CD8-positive, alpha-beta memory T cell (primary cell): ENCODE measurements at regions not wholly inside any gene's neighbourhood (a gene's known extent, or its start where the extent isn't known, plus 50 kb on each side); places are given as distances from the start of the nearest gene placed in this dataset.
A peak's percentile ranks its signal among the peaks of the same experiment; 100 is the strongest.
"Not testable (repeated sequence)": the region's sequence is repeated elsewhere in the genome, so short reads cannot be mapped to it uniquely, and the experiment has no call there.

Source experiments
- CTCF ChIA-PET: fragments of 350-600 bp; sonication (Branson Sonifier 250); formaldehyde crosslinking; loops from one replicate; lab custom pipeline; 2021; ENCODE audit warnings: antibody characterized with exemption; lab: Charles Lee
- POLR2A ChIA-PET: fragments of 350-600 bp; sonication (Branson Sonifier 250); formaldehyde crosslinking; loops from one replicate; lab custom pipeline; 2021; ENCODE audit warnings: antibody characterized with exemption; lab: Charles Lee
- DNase-seq, 5 donors: peaks; one replicate each; pipeline versions ENCODE4 v3.0.0 to v3.0.0-alpha.2; 2020 to 2022; ENCODE audit warnings: mixed read lengths in 1 of 5
- H3K27ac ChIP-seq: one replicate; pipeline ENCODE4 v1.7.0; 2013; ENCODE audit warnings: low read depth, mild to moderate bottlenecking, low read length, moderate library complexity
- H3K27me3 ChIP-seq: 2 replicates; pipeline ENCODE4 v1.7.0; 2013; ENCODE audit warnings: low read length, mild to moderate bottlenecking; ENCODE audit not compliant: insufficient read depth, poor library complexity, severe bottlenecking
- H3K36me3 ChIP-seq: 2 replicates; pipeline ENCODE4 v1.7.0; 2013; ENCODE audit warnings: mild to moderate bottlenecking, low read length, moderate library complexity; ENCODE audit not compliant: insufficient read depth
- H3K4me1 ChIP-seq: 2 replicates; pipeline ENCODE4 v1.7.0; 2013; ENCODE audit warnings: mild to moderate bottlenecking, low read length, moderate library complexity; ENCODE audit not compliant: insufficient read depth
- H3K4me3 ChIP-seq: 2 replicates; pipeline ENCODE4 v1.7.0; 2013; ENCODE audit warnings: mild to moderate bottlenecking, low read length
- H3K9me3 ChIP-seq: 2 replicates; pipeline ENCODE4 v1.7.0; 2013; ENCODE audit warnings: mild to moderate bottlenecking, low read length
- H3K27ac Mint-ChIP-seq, 8 donors: one replicate each; pipeline ENCODE4 v1.8.0; 2020 to 2021; ENCODE audit warnings: mixed read lengths in 8 of 8, mild to moderate bottlenecking in 6 of 8, inconsistent platforms in 3 of 8, moderate library complexity in 3 of 8
- H3K27me3 Mint-ChIP-seq, 2 donors: one replicate each; pipeline ENCODE4 v1.8.0; 2020 to 2021; ENCODE audit warnings: mixed read lengths in 2 of 2, mild to moderate bottlenecking in 1 of 2, moderate library complexity in 1 of 2
- H3K36me3 Mint-ChIP-seq, 3 donors: one replicate each; pipeline ENCODE4 v1.8.0; 2020 to 2021; ENCODE audit warnings: mixed read lengths in 3 of 3, inconsistent platforms in 1 of 3, mild to moderate bottlenecking in 1 of 3
- H3K4me1 Mint-ChIP-seq, 3 donors: one replicate each; pipeline ENCODE4 v1.8.0; 2020 to 2021; ENCODE audit warnings: mixed read lengths in 3 of 3, inconsistent platforms in 1 of 3, mild to moderate bottlenecking in 1 of 3
- H3K4me3 Mint-ChIP-seq, 7 donors: one replicate each; pipeline ENCODE4 v1.8.0; 2020 to 2021; ENCODE audit warnings: mixed read lengths in 7 of 7, mild to moderate bottlenecking in 6 of 7, moderate library complexity in 4 of 7, inconsistent platforms in 2 of 7
- H3K9me3 Mint-ChIP-seq, 5 donors: one replicate each; pipeline ENCODE4 v1.8.0; 2020 to 2022; ENCODE audit warnings: mixed read lengths in 5 of 5, mild to moderate bottlenecking in 3 of 5, moderate library complexity in 2 of 5, inconsistent platforms in 1 of 5

DNA sequence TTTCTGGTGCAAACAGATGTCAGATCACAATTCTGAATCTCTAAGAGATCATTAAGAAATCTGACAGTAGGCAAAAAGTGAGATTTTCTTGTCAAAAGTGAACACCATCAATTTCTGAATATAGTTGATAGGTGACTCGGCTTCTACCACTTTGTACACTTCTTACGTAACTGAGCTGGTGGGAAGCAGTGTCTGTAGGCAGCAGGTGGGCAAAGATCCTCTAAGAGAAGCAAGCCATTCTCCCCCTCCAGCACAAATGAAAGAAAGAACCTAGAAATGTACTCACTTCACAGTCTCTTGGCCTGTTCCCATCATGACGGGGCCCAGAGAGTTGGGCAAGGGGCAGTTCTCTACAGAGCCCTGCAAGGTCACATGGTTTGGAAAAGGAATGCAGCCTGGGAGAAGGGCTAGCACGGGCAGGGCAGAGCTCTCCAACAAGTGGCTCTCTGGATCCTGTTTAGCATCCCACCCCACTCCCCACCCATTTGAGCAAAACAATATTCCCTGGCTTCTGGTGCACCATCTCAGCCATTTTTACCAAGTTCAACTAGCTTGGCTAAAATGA is 412.6 kb downstream of the LTN1 start:
- Mint-ChIP-seq H3K4me1 (peaks cover 0 to 4% (median 1%) of the 10 kb centered on the region in 3 donors), H3K9me3 (peaks cover 0 to 12% (median 2%) of the 10 kb centered on the region in 5 donors), H3K36me3 (peaks cover 28 to 31% (median 29%) of the 10 kb centered on the region in 3 donors), H3K4me3 (no peak overlapping the region), H3K27ac (no peak overlapping the region), H3K27me3 (no peaks in the 10 kb centered on the region)
- Histone ChIP-seq H3K36me3 (no peaks in the 10 kb centered on the region), H3K27ac (no peak overlapping the region), H3K27me3 (no peaks in the 10 kb centered on the region), H3K4me3 (no peak overlapping the region), H3K9me3 (no peaks in the 10 kb centered on the region), H3K4me1 (no peaks in the 10 kb centered on the region)
- CTCF ChIA-PET: no interaction called here
- no peak for DNase-seq
- POLR2A ChIA-PET: no interaction called here

GRCh38 chr21:28568692-28569091 is 424.0 kb downstream of the LTN1 start:
- no peaks in the 10 kb centered on the region for H3K36me3 ChIP-seq

DNA sequence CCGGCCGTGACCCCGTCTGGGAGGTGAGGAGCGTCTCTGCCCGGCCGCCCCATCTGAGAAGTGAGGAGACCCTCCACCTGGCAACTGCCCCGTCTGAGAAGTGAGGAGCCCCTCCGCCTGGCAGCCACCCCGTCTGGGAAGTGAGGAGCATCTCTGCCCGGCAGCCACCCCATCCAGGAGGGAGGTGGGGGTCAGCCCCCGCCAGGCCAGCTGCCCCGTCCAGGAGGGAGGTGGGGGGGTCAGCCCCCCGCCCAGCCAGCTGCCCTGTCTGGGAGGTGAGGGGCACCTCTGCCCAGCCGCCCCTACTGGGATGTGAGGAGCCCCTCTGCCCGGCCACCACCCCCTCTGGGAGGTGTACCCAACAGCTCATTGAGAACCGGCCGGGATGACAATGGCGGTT is 428.7 kb downstream of the LTN1 start:
- H3K4me3 ChIP-seq, H3K27me3 ChIP-seq, H3K36me3 ChIP-seq, H3K27me3 Mint-ChIP-seq, CTCF ChIA-PET, H3K27ac ChIP-seq, DNase-seq, H3K27ac Mint-ChIP-seq, POLR2A ChIA-PET, H3K4me3 Mint-ChIP-seq, H3K9me3 ChIP-seq, H3K4me1 ChIP-seq: not testable (repeated sequence)
- Mint-ChIP-seq H3K9me3 (peaks cover 2 to 14% (median 11%) of the 10 kb centered on the region in 5 donors), H3K36me3 (peaks cover 2 to 35% (median 5%) of the 10 kb centered on the region in 3 donors), H3K4me1 (peaks cover 21 to 32% (median 29%) of the 10 kb centered on the region in 3 donors)

More at GRCh38 chr21:28568692-28569091, 424.0 kb downstream of the LTN1 start:
- ChIA-PET POLR2A (no interaction called here), CTCF (no interaction called here)
- H3K4me1 Mint-ChIP-seq: peaks cover 0 to 6% (median 0%) of the 10 kb centered on the region in 3 donors
- peaks cover 0 to 14% (median 8%) of the 10 kb centered on the region in 5 donors for H3K9me3 Mint-ChIP-seq
- H3K27ac Mint-ChIP-seq: no peak overlapping the region
- Histone ChIP-seq H3K27me3 (no peaks in the 10 kb centered on the region), H3K4me3 (no peak overlapping the region), H3K4me1 (no peaks in the 10 kb centered on the region), H3K9me3 (no peaks in the 10 kb centered on the region), H3K27ac (no peak overlapping the region)
- H3K36me3 Mint-ChIP-seq: peaks cover 0 to 12% (median 0%) of the 10 kb centered on the region in 3 donors
- DNase-seq: no peak
- H3K27me3 Mint-ChIP-seq: no peaks in the 10 kb centered on the region
- no peak overlapping the region for H3K4me3 Mint-ChIP-seq

DNA sequence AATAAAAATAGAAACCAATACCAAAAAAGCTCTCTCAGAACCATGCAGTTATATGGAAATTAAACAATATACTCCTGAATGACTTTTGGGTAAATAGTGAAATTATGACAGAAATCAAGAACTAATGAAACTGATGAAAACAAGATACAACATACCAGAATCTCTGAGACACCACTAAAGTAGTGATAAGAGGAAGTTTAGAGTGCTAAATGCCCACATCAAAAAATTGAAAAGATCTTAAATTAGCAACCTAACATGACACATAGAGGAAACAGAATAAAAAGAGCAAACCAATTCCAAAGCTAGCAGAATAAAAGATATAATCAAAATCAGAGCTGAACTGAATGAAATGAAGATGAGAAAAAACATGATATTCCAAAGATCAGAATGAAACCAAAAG is 430.9 kb downstream of the LTN1 start:
- Histone ChIP-seq H3K4me3 (no peak overlapping the region), H3K27me3 (no peaks in the 10 kb centered on the region), H3K9me3 (no peaks in the 10 kb centered on the region), H3K4me1 (no peaks in the 10 kb centered on the region), H3K27ac (no peak overlapping the region), H3K36me3 (no peaks in the 10 kb centered on the region)
- DNase-seq: no peak
- H3K9me3 Mint-ChIP-seq: peaks cover 2 to 14% (median 11%) of the 10 kb centered on the region in 5 donors
- H3K27me3 Mint-ChIP-seq: no peaks in the 10 kb centered on the region
- H3K4me1 Mint-ChIP-seq: peaks cover 21 to 32% (median 31%) of the 10 kb centered on the region in 3 donors
- ChIA-PET CTCF (no interaction called here), POLR2A (no interaction called here)
- peak overlapping the region in 5 of 8 donors; percentile 0 to 63 (median 7) for H3K27ac Mint-ChIP-seq
- H3K4me3 Mint-ChIP-seq: peak overlapping the region in 5 of 7 donors; percentile 2 to 54 (median 17)
- H3K36me3 Mint-ChIP-seq: peaks cover 2 to 50% (median 5%) of the 10 kb centered on the region in 3 donors

DNA sequence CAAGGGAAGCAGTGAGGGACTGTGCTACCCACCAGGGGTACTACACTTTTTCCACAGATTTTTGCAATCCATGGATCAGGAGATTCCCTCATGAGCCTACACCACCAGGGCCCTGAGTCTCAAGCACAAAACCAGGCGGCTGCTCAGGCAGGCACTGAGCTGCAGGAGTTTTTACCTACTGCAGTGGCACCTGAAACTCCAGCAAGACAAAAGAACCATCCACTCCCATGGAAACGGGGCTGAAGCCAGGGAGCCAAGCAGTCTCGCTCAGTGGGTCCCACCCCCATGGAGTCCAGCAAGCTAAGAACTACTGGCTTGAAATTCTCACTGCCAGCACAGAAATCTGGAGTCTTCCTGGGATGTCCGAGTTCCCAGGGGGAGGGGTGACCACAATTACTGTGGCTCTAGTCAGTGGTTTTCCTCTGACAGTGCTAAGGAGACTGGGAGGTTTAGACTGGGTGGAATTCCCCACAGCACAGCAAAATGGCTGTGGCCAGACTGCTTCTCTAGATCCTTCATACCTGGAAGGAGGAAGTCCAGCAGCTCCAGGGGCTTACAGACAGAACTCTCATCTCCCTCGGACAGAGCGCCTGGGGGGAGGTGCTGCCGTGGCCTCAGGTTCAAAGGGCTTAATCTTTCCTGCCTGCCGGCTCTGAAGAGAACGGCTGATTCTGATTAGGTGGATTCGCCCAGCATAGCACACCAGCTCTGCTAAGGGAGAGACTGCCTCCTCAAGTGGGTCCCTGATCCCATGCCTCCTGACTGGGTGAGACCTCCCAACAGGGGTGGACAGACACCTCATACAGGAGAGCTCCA is 437.8 kb downstream of the LTN1 start:
- H3K4me1 Mint-ChIP-seq: peaks cover 0 to 3% (median 0%) of the 10 kb centered on the region in 3 donors
- H3K36me3 ChIP-seq: no peaks in the 10 kb centered on the region
- DNase-seq: no peak
- CTCF ChIA-PET: no interaction called here
- no peak overlapping the region for H3K4me3 ChIP-seq
- POLR2A ChIA-PET: no interaction called here
- no peak overlapping the region for H3K4me3 Mint-ChIP-seq
- no peaks in the 10 kb centered on the region for H3K27me3 ChIP-seq
- no peak overlapping the region for H3K27ac Mint-ChIP-seq
- H3K27ac ChIP-seq: no peak overlapping the region
- no peaks in the 10 kb centered on the region for H3K9me3 ChIP-seq
- no peaks in the 10 kb centered on the region for H3K27me3 Mint-ChIP-seq
- peaks cover 0 to 2% (median 0%) of the 10 kb centered on the region in 5 donors for H3K9me3 Mint-ChIP-seq
- H3K36me3 Mint-ChIP-seq: peaks cover 5 to 36% (median 7%) of the 10 kb centered on the region in 3 donors
- H3K4me1 ChIP-seq: no peaks in the 10 kb centered on the region

DNA sequence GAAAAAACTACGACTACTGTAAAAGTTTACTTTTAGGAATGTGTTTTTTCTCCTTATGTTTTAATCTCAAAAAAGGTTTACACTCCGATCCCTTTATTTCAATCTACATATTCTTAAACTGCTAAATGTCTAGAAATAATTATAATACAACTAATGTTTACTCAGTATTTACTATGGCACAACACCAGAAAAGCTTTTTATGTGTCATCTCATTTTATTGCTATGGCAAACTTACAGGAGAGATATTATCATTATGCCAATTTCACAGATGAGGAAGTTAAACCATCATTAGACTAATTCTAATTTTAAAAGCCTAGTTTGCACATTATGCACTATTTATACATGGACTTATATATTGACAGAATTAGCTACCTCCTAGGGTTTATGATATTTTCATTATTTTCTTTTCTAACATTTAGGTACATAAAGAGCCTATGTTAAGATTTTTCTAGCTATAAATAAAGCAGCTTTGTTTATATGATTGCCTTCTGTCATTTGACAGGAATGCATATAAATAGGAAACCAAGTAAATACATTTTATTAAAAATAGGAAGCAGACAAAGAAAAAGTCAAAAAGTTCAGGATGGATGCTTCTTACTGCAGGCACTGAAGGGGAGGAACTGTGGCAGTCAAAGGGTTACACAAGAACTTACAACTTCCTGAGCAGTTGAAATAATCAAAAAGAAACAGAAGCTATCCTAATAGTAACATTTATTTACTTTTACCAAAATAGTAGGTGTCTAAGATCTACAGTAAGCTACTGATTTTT is 442.4 kb downstream of the LTN1 start:
- H3K27ac ChIP-seq: no peak overlapping the region
- no peak overlapping the region for H3K4me3 Mint-ChIP-seq
- no peaks in the 10 kb centered on the region for H3K4me1 Mint-ChIP-seq
- no peaks in the 10 kb centered on the region for H3K27me3 ChIP-seq
- H3K9me3 Mint-ChIP-seq: no peaks in the 10 kb centered on the region
- no peak overlapping the region for H3K4me3 ChIP-seq
- H3K36me3 ChIP-seq: no peaks in the 10 kb centered on the region
- no peaks in the 10 kb centered on the region for H3K4me1 ChIP-seq
- no peaks in the 10 kb centered on the region for H3K9me3 ChIP-seq
- no peaks in the 10 kb centered on the region for H3K27me3 Mint-ChIP-seq
- peaks cover 8 to 19% (median 8%) of the 10 kb centered on the region in 3 donors for H3K36me3 Mint-ChIP-seq
- CTCF ChIA-PET: no interaction called here
- no peak for DNase-seq
- POLR2A ChIA-PET: no interaction called here
- no peak overlapping the region for H3K27ac Mint-ChIP-seq

GRCh38 chr21:28548291-28548690 is 444.4 kb downstream of the LTN1 start:
- Histone ChIP-seq H3K9me3 (no peaks in the 10 kb centered on the region), H3K4me3 (no peak overlapping the region), H3K27me3 (no peaks in the 10 kb centered on the region), H3K4me1 (no peaks in the 10 kb centered on the region), H3K27ac (no peak overlapping the region), H3K36me3 (no peaks in the 10 kb centered on the region)
- H3K9me3 Mint-ChIP-seq: no peaks in the 10 kb centered on the region
- ChIA-PET CTCF (no interaction called here), POLR2A (no interaction called here)
- no peak for DNase-seq
- peaks cover 6 to 11% (median 6%) of the 10 kb centered on the region in 3 donors for H3K36me3 Mint-ChIP-seq
- no peaks in the 10 kb centered on the region for H3K4me1 Mint-ChIP-seq
- no peak overlapping the region for H3K27ac Mint-ChIP-seq
- no peaks in the 10 kb centered on the region for H3K27me3 Mint-ChIP-seq
- no peak overlapping the region for H3K4me3 Mint-ChIP-seq

GRCh38 chr21:28547766-28548165 is 444.9 kb downstream of the LTN1 start:
- Histone ChIP-seq H3K36me3 (no peaks in the 10 kb centered on the region), H3K27me3 (no peaks in the 10 kb centered on the region), H3K4me3 (no peak overlapping the region), H3K27ac (no peak overlapping the region), H3K9me3 (no peaks in the 10 kb centered on the region), H3K4me1 (no peaks in the 10 kb centered on the region)
- H3K36me3 Mint-ChIP-seq: peaks cover 6 to 11% (median 6%) of the 10 kb centered on the region in 3 donors
- no peaks in the 10 kb centered on the region for H3K27me3 Mint-ChIP-seq
- no peaks in the 10 kb centered on the region for H3K9me3 Mint-ChIP-seq
- no peak overlapping the region for H3K4me3 Mint-ChIP-seq
- ChIA-PET CTCF (no interaction called here), POLR2A (no interaction called here)
- H3K27ac Mint-ChIP-seq: no peak overlapping the region
- H3K4me1 Mint-ChIP-seq: no peaks in the 10 kb centered on the region
- DNase-seq: no peak
